SK-N-MC (cell line): ENCODE measurements at regions not wholly inside any gene's neighbourhood (a gene's known extent, or its start where the extent isn't known, plus 50 kb on each side); places are given as distances from the start of the nearest gene placed in this dataset.

ENCODE experiments used
- EZH2 ChIP-seq: fragments of 200-600 bp; sonication (generic); IDR thresholded peaks from one replicate; pipeline ENCODE4 v1.6.1; 2017; ENCODE audit warnings: antibody characterized with exemption
- FOXP2 ChIP-seq: optimal IDR thresholded peaks from 2 replicates; pipeline ENCODE3; 2011; ENCODE audit warnings: mild to moderate bottlenecking, moderate library complexity; ENCODE audit not compliant: insufficient read depth; ENCODE audit errors: extremely low read length, control extremely low read depth
- POLR2AphosphoS5 ChIP-seq: IDR thresholded peaks from 2 replicates; pipeline ENCODE4 v1.6.1; 2012; ENCODE audit warnings: mild to moderate bottlenecking, low read depth, low read length, borderline replicate concordance

GRCh38 chr7:156464339-156464738, 176.2 kb upstream of the RNF32 start:
- TF ChIP-seq EZH2 (no peak), POLR2AphosphoS5 (no peak), FOXP2 (no peak)
